ENCODE measurements at regions not wholly inside any gene's neighbourhood (a gene's known extent, or its start where the extent isn't known, plus 50 kb on each side); places are given as distances from the start of the nearest gene placed in this dataset.

DNA sequence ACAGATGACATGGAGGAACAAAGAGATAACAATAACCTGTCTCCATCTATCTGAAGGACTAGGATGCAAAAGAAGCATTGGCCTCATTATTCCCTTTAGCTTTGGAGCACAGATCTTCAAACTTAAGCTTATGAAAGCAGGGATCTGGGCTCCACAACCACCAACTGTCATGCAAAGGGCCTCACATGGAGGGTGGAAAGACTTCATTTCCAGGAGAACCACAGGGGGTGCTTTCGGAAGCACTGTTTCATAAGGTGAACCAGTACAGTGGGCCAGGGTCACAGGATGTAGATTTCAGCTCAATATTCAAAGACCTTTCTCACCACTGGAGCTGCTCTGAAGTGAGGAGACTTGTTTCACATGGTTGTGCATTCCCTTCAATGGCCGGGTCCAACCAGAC lies 55.1 kb upstream of the MYB start:
- BruUV-seq (replicated peaks) = no TSS peak
- H3K9me3 ChIP-seq (ENCODE audit: insufficient read depth, low read depth) = no peaks in the 10 kb centered on the region; the same call in 1 of the 2 replicates
- TF ChIP-seq CTCF (conservative IDR thresholded peaks at IDR 0.05) (no peak), EZH2 (IDR thresholded peaks at IDR 0.05; ENCODE audit: low read depth) (no peak)

DNA sequence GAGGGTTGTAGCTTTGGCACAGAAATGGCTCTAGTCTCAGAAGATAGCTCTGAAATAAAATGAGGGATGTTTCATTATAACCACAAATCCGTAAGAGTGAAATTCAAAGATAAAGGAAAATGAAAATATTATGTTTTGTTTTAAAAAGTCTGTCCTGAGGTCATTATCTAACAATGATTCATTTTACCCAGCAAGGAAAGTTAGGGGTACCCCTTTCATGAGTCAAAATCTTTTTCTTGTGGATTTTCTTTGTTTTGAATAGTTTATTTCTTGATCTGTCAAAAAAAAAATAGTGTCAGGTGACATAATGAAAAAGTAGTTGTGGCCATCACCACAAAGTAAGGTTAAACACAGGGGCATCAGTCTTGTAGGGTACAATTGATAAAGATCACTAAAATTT lies 59.7 kb upstream of the MYB start:
- ChIA-PET CTCF (no interaction called here), POLR2A (ENCODE audit: unreplicated experiment) (no interaction called here)
- intact Hi-C loops (cut with micrococcal nuclease; ENCODE audit: unreplicated experiment) = no loop called here
- Histone ChIP-seq H3K36me3 (ENCODE audit: low read depth) (no peaks in the 10 kb centered on the region), H3K4me2 (no peak overlapping the region), H3F3A (ENCODE audit: insufficient read depth, low read depth) (no peaks in the 10 kb centered on the region), H3K9me3 (ENCODE audit: insufficient read depth, low read depth) (no peaks in the 10 kb centered on the region; the same call in 1 of the 2 replicates), H3K27me3 (ENCODE audit: insufficient read depth, low read depth) (peaks cover 15% of the 10 kb centered on the region; the same call in 1 of the 2 replicates), H3K27ac (no peak overlapping the region), H3K79me2 (ENCODE audit: low read depth) (no peaks in the 10 kb centered on the region), H2AFZ (no peak overlapping the region), H3K4me3 (no peak overlapping the region), H3K4me1 (replicated peaks; ENCODE audit: insufficient read depth) (no peaks in the 10 kb centered on the region), H4K20me1 (ENCODE audit: insufficient read depth) (no peaks in the 10 kb centered on the region), H3K9me2 (ENCODE audit: insufficient read depth) (no peaks in the 10 kb centered on the region)
- no TSS peak for BruUV-seq (replicated peaks)
- DNase-seq = no peak
- TF ChIP-seq EZH2 (IDR thresholded peaks at IDR 0.05; ENCODE audit: low read depth) (no peak), CTCF (conservative IDR thresholded peaks at IDR 0.05) (no peak)

More for the DNA sequence above, 55.1 kb upstream of the MYB start:
- DNase-seq = no peak
- CTCF ChIA-PET = no interaction called here
- Histone ChIP-seq H3K79me2 (ENCODE audit: low read depth) (no peaks in the 10 kb centered on the region), H3K27ac (no peak overlapping the region), H3K9me2 (ENCODE audit: insufficient read depth) (peaks cover 5% of the 10 kb centered on the region; the same call in 1 of the 2 replicates), H4K20me1 (ENCODE audit: insufficient read depth) (no peaks in the 10 kb centered on the region), H3F3A (ENCODE audit: insufficient read depth, low read depth) (no peaks in the 10 kb centered on the region), H3K4me3 (no peak overlapping the region), H3K27me3 (ENCODE audit: insufficient read depth, low read depth) (0 out of 2 replicates have a peak, but pooled peaks cover 12% of the 10 kb centered on the region), H3K4me1 (replicated peaks; ENCODE audit: insufficient read depth) (no peaks in the 10 kb centered on the region), H2AFZ (no peak overlapping the region), H3K36me3 (ENCODE audit: low read depth) (no peaks in the 10 kb centered on the region), H3K4me2 (no peak overlapping the region)
- POLR2A ChIA-PET (ENCODE audit: unreplicated experiment) = no interaction called here
- intact Hi-C loops (cut with micrococcal nuclease; ENCODE audit: unreplicated experiment) = no loop called here

- H3K9me2 ChIP-seq (ENCODE audit: insufficient read depth) = no peaks in the 10 kb centered on the region
- ChIA-PET POLR2A (ENCODE audit: unreplicated experiment) (no interaction called here), CTCF (no interaction called here)
- H3K36me3 ChIP-seq (ENCODE audit: low read depth) = no peaks in the 10 kb centered on the region
- no peaks in the 10 kb centered on the region for H3F3A ChIP-seq (ENCODE audit: insufficient read depth, low read depth)
- intact Hi-C loops (cut with micrococcal nuclease; ENCODE audit: unreplicated experiment) = no loop called here
- no TSS peak for BruUV-seq (replicated peaks)
- no peaks in the 10 kb centered on the region for H4K20me1 ChIP-seq (ENCODE audit: insufficient read depth)
- H3K4me2 ChIP-seq = no peak overlapping the region
- H3K4me3 ChIP-seq = no peak overlapping the region
- no peaks in the 10 kb centered on the region for H3K9me3 ChIP-seq (ENCODE audit: insufficient read depth, low read depth)
- no peak overlapping the region for H3K27ac ChIP-seq
- no peak overlapping the region for H2AFZ ChIP-seq
- H3K27me3 ChIP-seq (ENCODE audit: insufficient read depth, low read depth) = peaks cover 3% of the 10 kb centered on the region; the same call in 1 of the 2 replicates
- no peak for TF ChIP-seq EZH2 (IDR thresholded peaks at IDR 0.05; ENCODE audit: low read depth)
- TF ChIP-seq CTCF (conservative IDR thresholded peaks at IDR 0.05) = no peak
- no peaks in the 10 kb centered on the region for H3K4me1 ChIP-seq (replicated peaks; ENCODE audit: insufficient read depth)
- no peaks in the 10 kb centered on the region for H3K79me2 ChIP-seq (ENCODE audit: low read depth)
- no peak for DNase-seq
Measured at GRCh38 chr6:135118134-135118730, 62.9 kb upstream of the MYB start.

Data from PC-9 (cell line).